A673 (cell line): ENCODE measurements at regions not wholly inside any gene's neighbourhood (a gene's known extent, or its start where the extent isn't known, plus 50 kb on each side); places are given as distances from the start of the nearest gene placed in this dataset.

ENCODE experiments used
- BruUV-seq: library from RNA; stranded (reverse); fragments of 400-500 nt; replicated peaks from 2 replicates; lab custom pipeline; 2021; lab: Mats Ljungman, UMichigan
- CTCF ChIA-PET: fragments of 300-600 bp; sonication (Branson Sonifier 250); formaldehyde crosslinking; loops from one replicate; lab custom pipeline; 2022; ENCODE audit warnings: antibody characterized with exemption; lab: Charles Lee
- POLR2A ChIA-PET: fragments of 300-600 bp; sonication (Branson Sonifier 250); formaldehyde crosslinking; loops from one replicate; lab custom pipeline; 2022; ENCODE audit warnings: antibody characterized with exemption; ENCODE audit not compliant: low non-redundant PET; lab: Charles Lee
- DNase-seq: peaks from one replicate; pipeline ENCODE4 v3.0.0-alpha.2; 2015; ENCODE audit warnings: low spot score
- H3K27ac ChIP-seq: fragments of 200-600 bp; sonication (generic); 2 replicates; pipeline ENCODE4 v1.5.1; 2016; ENCODE audit warnings: mixed run types, low read depth, mild to moderate bottlenecking, mixed read lengths, antibody characterized with exemption, low read length; ENCODE audit not compliant: poor library complexity, severe bottlenecking
- H3K27me3 ChIP-seq: fragments of 200-600 bp; sonication (generic); replicated peaks from 2 replicates; pipeline ENCODE4 v1.6.1; 2017; ENCODE audit warnings: mixed run types, low read depth, mild to moderate bottlenecking, mixed read lengths, antibody characterized with exemption, low read length; ENCODE audit not compliant: insufficient read depth, poor library complexity
- H3K36me3 ChIP-seq: fragments of 200-600 bp; sonication (generic); 2 replicates; pipeline ENCODE4 v1.6.1; 2016; ENCODE audit warnings: mixed run types, mild to moderate bottlenecking, mixed read lengths, antibody characterized with exemption, low read length; ENCODE audit not compliant: insufficient read depth, poor library complexity, severe bottlenecking
- H3K4me1 ChIP-seq: fragments of 200-600 bp; sonication (generic); 2 replicates; pipeline ENCODE4 v1.6.1; 2017; ENCODE audit warnings: mixed run types, mild to moderate bottlenecking, mixed read lengths, antibody characterized with exemption, low read length; ENCODE audit not compliant: insufficient read depth, poor library complexity, severe bottlenecking
- H3K4me3 ChIP-seq: fragments of 200-600 bp; sonication (generic); 2 replicates; pipeline ENCODE4 v1.5.1; 2016; ENCODE audit warnings: low read depth, mixed run types, mild to moderate bottlenecking, mixed read lengths, low read length; ENCODE audit not compliant: poor library complexity, severe bottlenecking
- H3K9me3 ChIP-seq: fragments of 200-600 bp; sonication (generic); 2 replicates; pipeline ENCODE4 v1.6.1; 2016; ENCODE audit warnings: mixed run types, low read depth, mild to moderate bottlenecking, mixed read lengths, antibody characterized with exemption, low read length; ENCODE audit not compliant: poor library complexity, severe bottlenecking
- EZH2 ChIP-seq: fragments of 200-600 bp; sonication (generic); IDR thresholded peaks from 2 replicates; pipeline ENCODE4 v1.6.1; 2017; ENCODE audit warnings: borderline replicate concordance, low read depth, mild to moderate bottlenecking, mixed read lengths, antibody characterized with exemption, low read length; ENCODE audit not compliant: poor library complexity, severe bottlenecking
- intact Hi-C: fragments of 100-400 bp; cut with micrococcal nuclease; formaldehyde crosslinking; loops from one replicate; pipeline ENCODE4 v1.10.0; 2022; ENCODE audit not compliant: unreplicated experiment
- TF ChIP-seq, protein P1 (sequence below): fragments of 300-800, 200-600 bp; sonication (generic); conservative IDR thresholded peaks from 2 replicates; pipeline ENCODE4 v1.5.1; 2017; ENCODE audit warnings: low read depth, mild to moderate bottlenecking, antibody characterized with exemption, low read length, moderate library complexity, mixed read lengths

DNA sequence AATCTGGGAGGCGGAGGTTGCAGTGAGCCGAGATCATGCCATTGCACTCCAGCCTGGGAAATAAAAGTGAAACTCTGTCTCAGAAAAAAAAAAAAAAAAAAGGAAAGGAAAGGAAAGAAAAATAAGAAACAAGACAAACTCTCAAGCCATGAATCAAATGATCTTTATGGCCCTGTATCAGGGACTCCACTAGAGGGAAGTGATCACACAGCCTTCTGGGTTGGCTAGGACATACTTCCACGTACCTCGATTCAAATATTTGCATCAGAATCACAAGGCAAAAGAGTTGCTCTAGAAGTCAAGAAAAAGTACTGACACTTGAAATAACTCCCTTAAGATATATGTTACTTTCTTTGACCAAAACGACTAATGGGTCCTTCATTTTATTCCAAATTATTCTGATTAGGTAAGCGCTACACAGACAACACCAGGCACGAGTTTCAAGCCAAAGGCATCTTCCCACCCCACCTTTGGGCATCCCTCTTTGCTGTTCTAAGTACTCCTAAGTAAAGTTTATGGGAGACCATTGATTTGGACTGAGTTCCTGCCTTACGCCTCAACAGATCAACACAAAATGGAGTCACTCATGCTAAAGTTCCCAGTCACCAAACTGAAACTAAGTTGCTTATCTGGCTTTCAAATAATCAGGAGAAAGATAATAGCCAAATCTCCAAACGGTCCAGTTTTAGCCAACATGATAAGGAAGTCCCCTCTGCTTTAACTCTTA is 77.5 kb upstream of the NT5E start:
- no TSS peak for BruUV-seq
- Histone ChIP-seq H3K27ac (no peak overlapping the region), H3K4me1 (no peaks in the 10 kb centered on the region), H3K9me3 (no peaks in the 10 kb centered on the region), H3K36me3 (no peaks in the 10 kb centered on the region), H3K4me3 (no peak overlapping the region), H3K27me3 (no peaks in the 10 kb centered on the region)
- intact Hi-C loops = no loop called here
- no peak for TF ChIP-seq EZH2
- TF ChIP-seq, protein P1, sequence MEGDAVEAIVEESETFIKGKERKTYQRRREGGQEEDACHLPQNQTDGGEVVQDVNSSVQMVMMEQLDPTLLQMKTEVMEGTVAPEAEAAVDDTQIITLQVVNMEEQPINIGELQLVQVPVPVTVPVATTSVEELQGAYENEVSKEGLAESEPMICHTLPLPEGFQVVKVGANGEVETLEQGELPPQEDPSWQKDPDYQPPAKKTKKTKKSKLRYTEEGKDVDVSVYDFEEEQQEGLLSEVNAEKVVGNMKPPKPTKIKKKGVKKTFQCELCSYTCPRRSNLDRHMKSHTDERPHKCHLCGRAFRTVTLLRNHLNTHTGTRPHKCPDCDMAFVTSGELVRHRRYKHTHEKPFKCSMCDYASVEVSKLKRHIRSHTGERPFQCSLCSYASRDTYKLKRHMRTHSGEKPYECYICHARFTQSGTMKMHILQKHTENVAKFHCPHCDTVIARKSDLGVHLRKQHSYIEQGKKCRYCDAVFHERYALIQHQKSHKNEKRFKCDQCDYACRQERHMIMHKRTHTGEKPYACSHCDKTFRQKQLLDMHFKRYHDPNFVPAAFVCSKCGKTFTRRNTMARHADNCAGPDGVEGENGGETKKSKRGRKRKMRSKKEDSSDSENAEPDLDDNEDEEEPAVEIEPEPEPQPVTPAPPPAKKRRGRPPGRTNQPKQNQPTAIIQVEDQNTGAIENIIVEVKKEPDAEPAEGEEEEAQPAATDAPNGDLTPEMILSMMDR = peak; percentile 41
- ChIA-PET CTCF (no interaction called here), POLR2A (no interaction called here)
- peak; percentile 26 for DNase-seq

DNA sequence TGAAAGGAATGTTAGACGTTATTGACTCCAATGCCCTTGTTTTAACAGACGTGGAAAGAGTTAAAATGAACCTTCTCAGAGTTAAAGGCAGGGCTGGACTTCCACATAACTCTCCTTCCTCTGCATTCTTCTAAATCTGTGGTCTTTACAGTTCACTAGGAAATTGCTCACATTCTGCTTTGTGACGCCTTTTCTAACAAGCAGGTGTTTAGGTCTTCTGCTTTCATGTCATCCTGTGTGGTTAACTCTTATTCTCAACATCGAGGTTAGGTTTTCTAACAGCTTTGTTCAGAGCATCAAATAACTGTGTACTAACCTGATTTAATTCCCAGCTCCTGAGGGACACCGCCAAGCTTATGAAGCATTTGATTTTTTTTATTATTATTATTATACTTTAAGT is 81.3 kb upstream of the NT5E start:
- H3K4me1 ChIP-seq = no peaks in the 10 kb centered on the region
- no peak for DNase-seq
- H3K27me3 ChIP-seq = no peaks in the 10 kb centered on the region
- BruUV-seq = no TSS peak
- CTCF ChIA-PET = no interaction called here
- no peak overlapping the region for H3K4me3 ChIP-seq
- H3K27ac ChIP-seq = no peak overlapping the region
- intact Hi-C loops = no loop called here
- no peak for TF ChIP-seq EZH2
- TF ChIP-seq, protein P1 = no peak
- H3K9me3 ChIP-seq = no peaks in the 10 kb centered on the region
- no peaks in the 10 kb centered on the region for H3K36me3 ChIP-seq
- POLR2A ChIA-PET = no interaction called here

DNA sequence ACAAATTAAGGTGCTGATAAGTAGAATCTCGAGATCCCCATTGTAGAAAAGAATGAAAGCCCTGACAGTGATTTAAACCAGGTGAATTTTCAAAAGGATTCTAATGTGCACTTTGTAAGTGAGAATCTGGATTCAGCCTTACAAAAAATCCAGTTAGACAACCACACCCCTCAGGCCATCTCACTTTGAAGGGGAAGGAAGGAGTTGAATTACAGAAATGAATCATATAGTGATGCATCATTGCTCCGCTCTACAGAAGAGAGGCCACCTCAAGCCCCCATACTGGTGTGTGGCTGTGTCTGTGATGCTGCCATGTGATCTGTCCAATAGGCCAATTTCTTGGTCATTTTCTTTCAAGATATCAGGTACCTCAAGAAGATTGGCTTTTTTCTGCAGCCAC is 85.5 kb upstream of the NT5E start:
- intact Hi-C loops = no loop called here

More for the DNA sequence above, 85.5 kb upstream of the NT5E start:
- H3K27ac ChIP-seq = no peak overlapping the region
- POLR2A ChIA-PET = no interaction called here
- H3K9me3 ChIP-seq = no peaks in the 10 kb centered on the region
- H3K4me1 ChIP-seq = peaks cover 2% of the 10 kb centered on the region
- CTCF ChIA-PET = no interaction called here
- H3K36me3 ChIP-seq = no peaks in the 10 kb centered on the region
- no peaks in the 10 kb centered on the region for H3K27me3 ChIP-seq
- H3K4me3 ChIP-seq = no peak overlapping the region
- DNase-seq = no peak
- BruUV-seq = no TSS peak
- no peak for TF ChIP-seq EZH2
- TF ChIP-seq, protein P1 = no peak
